ENCODE measurements at regions not wholly inside any gene's neighbourhood (a gene's known extent, or its start where the extent isn't known, plus 50 kb on each side); places are given as distances from the start of the nearest gene placed in this dataset.

- TF ChIP-seq CTCF (IDR thresholded peaks at IDR 0.05) (no peak), EZH2 (IDR thresholded peaks at IDR 0.05; ENCODE audit: borderline replicate concordance, insufficient read depth, low read depth, low read length, poor library complexity, severe bottlenecking) (no peak)
These were observed 366.6 kb upstream of the ZMIZ1 start for GRCh38 chr10:78702186-78702585.
